ENCODE measurements at regions not wholly inside any gene's neighbourhood (a gene's known extent, or its start where the extent isn't known, plus 50 kb on each side); places are given as distances from the start of the nearest gene placed in this dataset.

DNA sequence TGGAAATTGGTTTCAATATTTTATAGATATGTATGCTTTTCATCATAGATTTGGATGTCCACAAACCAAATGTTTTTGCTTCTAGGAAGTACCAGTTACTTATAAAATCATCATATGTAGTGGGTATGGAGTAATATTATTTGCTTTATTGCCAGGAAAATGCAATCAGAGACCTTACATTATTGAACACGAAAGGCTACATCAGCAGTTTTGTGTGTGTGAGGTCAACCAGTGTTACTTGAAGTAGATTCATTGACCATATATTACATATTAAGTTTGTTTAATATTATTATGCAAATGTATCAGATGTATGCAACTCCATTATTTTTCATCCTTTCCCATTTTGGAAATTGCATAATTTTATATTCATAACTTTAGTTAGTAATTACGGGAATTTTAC, 219.1 kb upstream of the MMADHC start:
- Histone ChIP-seq H3K9me3 (ENCODE audit: control insufficient read depth in 1 of 2, insufficient read depth in 1 of 2, low read length in 2 of 2) (peaks cover 0 to 4% of the 10 kb centered on the region in 2 experiments), H3K27me3 (ENCODE audit: control insufficient read depth in 1 of 2, insufficient read depth in 2 of 2, low read length in 2 of 2) (no peaks in the 10 kb centered on the region), H3K27ac (ENCODE audit: low read depth in 1 of 2, low read length in 2 of 2) (no peak overlapping the region), H3K36me3 (ENCODE audit: insufficient read depth, low read length) (no peaks in the 10 kb centered on the region), H3K4me3 (ENCODE audit: low read length) (no peak overlapping the region), H3K4me1 (ENCODE audit: insufficient read depth, low read length) (no peaks in the 10 kb centered on the region)
- Mint-ChIP-seq H3K27me3 (peaks cover 5% of the 10 kb centered on the region), H3K4me1 (ENCODE audit: low read depth) (no peaks in the 10 kb centered on the region), H3K36me3 (ENCODE audit: low read depth) (no peaks in the 10 kb centered on the region), H3K9me3 (peaks cover 3% of the 10 kb centered on the region), H3K27ac (no peak overlapping the region), H3K4me3 (no peak overlapping the region)
- CTCF ChIA-PET, result no interaction called here
- POLR2A ChIA-PET, result no interaction called here
- intact Hi-C loops (cut with DNase I, micrococcal nuclease), result no loop called here
- DNase-seq (no peak), ATAC-seq (ENCODE audit: poor library complexity) (no peak)
- TF ChIP-seq, protein P1, sequence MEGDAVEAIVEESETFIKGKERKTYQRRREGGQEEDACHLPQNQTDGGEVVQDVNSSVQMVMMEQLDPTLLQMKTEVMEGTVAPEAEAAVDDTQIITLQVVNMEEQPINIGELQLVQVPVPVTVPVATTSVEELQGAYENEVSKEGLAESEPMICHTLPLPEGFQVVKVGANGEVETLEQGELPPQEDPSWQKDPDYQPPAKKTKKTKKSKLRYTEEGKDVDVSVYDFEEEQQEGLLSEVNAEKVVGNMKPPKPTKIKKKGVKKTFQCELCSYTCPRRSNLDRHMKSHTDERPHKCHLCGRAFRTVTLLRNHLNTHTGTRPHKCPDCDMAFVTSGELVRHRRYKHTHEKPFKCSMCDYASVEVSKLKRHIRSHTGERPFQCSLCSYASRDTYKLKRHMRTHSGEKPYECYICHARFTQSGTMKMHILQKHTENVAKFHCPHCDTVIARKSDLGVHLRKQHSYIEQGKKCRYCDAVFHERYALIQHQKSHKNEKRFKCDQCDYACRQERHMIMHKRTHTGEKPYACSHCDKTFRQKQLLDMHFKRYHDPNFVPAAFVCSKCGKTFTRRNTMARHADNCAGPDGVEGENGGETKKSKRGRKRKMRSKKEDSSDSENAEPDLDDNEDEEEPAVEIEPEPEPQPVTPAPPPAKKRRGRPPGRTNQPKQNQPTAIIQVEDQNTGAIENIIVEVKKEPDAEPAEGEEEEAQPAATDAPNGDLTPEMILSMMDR (IDR thresholded peaks at IDR 0.05), result no peak

DNA sequence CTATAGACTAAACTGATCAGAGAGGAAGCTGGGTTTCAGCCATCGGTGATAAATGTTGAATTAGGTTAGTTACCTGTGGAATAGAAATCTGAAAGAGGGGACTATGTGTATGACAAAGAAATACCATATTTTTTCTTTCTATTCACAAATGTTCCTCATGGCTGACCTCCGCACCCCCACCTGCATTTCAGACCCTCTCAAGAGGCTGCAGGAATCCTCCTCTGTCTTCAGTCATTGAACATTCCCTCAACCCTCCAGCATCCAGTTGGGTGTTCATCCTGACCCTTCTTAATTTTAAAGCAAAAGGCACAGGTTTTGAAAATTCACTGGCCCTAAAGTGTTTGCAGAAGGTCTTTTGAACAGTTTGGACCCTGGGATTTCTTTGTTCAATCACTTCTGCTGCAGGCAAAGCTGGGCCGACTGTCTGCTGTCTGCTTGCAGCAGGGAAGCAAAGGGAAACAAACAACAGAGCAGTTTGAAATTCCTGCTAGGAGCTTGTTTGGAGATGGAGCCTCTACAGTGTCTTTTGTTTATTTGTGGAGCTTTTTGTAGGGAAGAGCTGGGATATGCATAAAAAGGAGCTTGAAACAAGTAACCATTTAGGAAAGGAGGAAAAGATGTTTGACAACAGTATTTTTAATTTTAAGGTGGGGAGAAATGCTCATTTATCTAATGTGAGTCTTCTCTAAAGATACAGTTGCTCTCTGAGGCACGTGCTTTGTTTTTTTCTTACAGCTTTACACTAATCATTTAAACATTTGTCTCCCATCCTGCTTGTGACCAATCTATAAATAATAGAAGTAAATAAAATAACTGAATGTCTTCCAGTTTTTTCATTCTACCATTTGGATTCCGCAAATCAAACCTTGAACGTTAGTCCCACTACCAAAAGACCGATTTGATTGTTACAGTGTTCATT, 213.3 kb upstream of the MMADHC start:
- CTCF ChIA-PET, result no interaction called here
- Mint-ChIP-seq H3K27me3 (peaks cover 5% of the 10 kb centered on the region), H3K9me3 (peaks cover 5% of the 10 kb centered on the region), H3K4me1 (ENCODE audit: low read depth) (no peaks in the 10 kb centered on the region), H3K36me3 (ENCODE audit: low read depth) (no peaks in the 10 kb centered on the region), H3K27ac (no peak overlapping the region), H3K4me3 (no peak overlapping the region)
- H3K9me3 ChIP-seq (ENCODE audit: control insufficient read depth in 1 of 2, insufficient read depth in 1 of 2, low read length in 2 of 2), result peaks cover 0 to 4% of the 10 kb centered on the region in 2 experiments
- no peak for ATAC-seq (ENCODE audit: poor library complexity)
- POLR2A ChIA-PET, result no interaction called here
- no peak for DNase-seq
- H3K36me3 ChIP-seq (ENCODE audit: insufficient read depth, low read length), result no peaks in the 10 kb centered on the region
- intact Hi-C loops (cut with DNase I, micrococcal nuclease), result no loop called here
- TF ChIP-seq, protein P1 (IDR thresholded peaks at IDR 0.05), result no peak
- H3K4me1 ChIP-seq (ENCODE audit: insufficient read depth, low read length), result no peaks in the 10 kb centered on the region
- H3K27me3 ChIP-seq (ENCODE audit: control insufficient read depth in 1 of 2, insufficient read depth in 2 of 2, low read length in 2 of 2), result no peaks in the 10 kb centered on the region
- no peak overlapping the region for H3K27ac ChIP-seq (ENCODE audit: low read depth in 1 of 2, low read length in 2 of 2)
- H3K4me3 ChIP-seq (ENCODE audit: low read length), result no peak overlapping the region

DNA sequence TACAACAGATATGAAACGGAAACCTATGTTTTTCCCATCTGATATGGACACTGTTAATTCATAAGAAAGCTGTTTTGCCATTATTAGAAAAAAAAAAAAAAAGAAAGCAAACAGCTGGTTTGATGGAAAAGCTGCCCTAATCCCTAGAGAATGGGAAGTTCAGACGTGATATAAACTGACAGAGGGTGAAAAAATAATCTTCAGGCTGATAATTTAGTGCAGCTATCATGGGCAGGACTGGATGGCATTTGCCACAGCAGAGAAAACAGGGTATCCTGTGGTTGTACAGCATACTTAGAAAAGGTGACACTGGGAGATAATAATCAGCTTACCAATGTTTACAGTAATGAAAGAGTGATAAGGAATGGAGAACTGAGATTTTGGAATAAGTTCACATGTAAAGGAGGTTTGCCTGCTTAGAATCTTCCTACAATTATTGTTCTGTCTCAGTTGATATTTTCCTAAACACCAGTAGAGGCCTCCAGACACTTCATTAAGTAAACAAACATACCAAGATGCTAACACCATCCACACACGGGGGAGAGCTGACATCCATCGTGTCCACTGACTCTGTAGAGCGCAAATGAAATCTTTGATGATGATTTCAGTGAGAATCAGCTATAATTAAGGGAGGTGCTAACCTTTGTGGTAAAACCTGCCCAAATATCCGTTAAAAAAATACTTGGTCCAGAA, 211.6 kb upstream of the MMADHC start:
- Histone ChIP-seq H3K4me1 (ENCODE audit: insufficient read depth, low read length) (no peaks in the 10 kb centered on the region), H3K27me3 (ENCODE audit: control insufficient read depth in 1 of 2, insufficient read depth in 2 of 2, low read length in 2 of 2) (no peaks in the 10 kb centered on the region), H3K36me3 (ENCODE audit: insufficient read depth, low read length) (no peaks in the 10 kb centered on the region), H3K27ac (ENCODE audit: low read depth in 1 of 2, low read length in 2 of 2) (no peak overlapping the region), H3K9me3 (ENCODE audit: control insufficient read depth in 1 of 2, insufficient read depth in 1 of 2, low read length in 2 of 2) (peaks cover 0 to 4% of the 10 kb centered on the region in 2 experiments), H3K4me3 (ENCODE audit: low read length) (no peak overlapping the region)
- DNase-seq (no peak), ATAC-seq (ENCODE audit: poor library complexity) (no peak)
- Mint-ChIP-seq H3K4me1 (ENCODE audit: low read depth) (no peaks in the 10 kb centered on the region), H3K9me3 (peaks cover 5% of the 10 kb centered on the region), H3K4me3 (no peak overlapping the region), H3K27ac (no peak overlapping the region), H3K36me3 (ENCODE audit: low read depth) (no peaks in the 10 kb centered on the region), H3K27me3 (peaks cover 5% of the 10 kb centered on the region)
- POLR2A ChIA-PET, result no interaction called here
- CTCF ChIA-PET, result no interaction called here
- TF ChIP-seq, protein P1 (IDR thresholded peaks at IDR 0.05), result no peak
- intact Hi-C loops (cut with DNase I, micrococcal nuclease), result no loop called here

Data from CD4-positive, alpha-beta T cell (primary cell).